SK-N-SH (cell line): ENCODE measurements at regions not wholly inside any gene's neighbourhood (a gene's known extent, or its start where the extent isn't known, plus 50 kb on each side); places are given as distances from the start of the nearest gene placed in this dataset.

ENCODE experiments used
- CTCF ChIA-PET: fragments of 300-600, 350-600 bp; formaldehyde crosslinking; extraction: SDS; loops from one replicate; lab custom pipeline; 2021; lab: Yijun Ruan, JAX
- POLR2A ChIA-PET: fragments of 350-600 bp; sonication (Branson Sonifier 250); formaldehyde crosslinking; extraction: SDS; loops from one replicate; lab custom pipeline; 2020; ENCODE audit warnings: antibody characterized with exemption, inconsistent platforms; lab: Yijun Ruan, JAX
- DNase-seq: peaks from one replicate; pipeline ENCODE4 v3.0.0; 2012
- H2AFZ ChIP-seq: fragments of 200-600 bp; sonication (generic); 2 replicates; pipeline ENCODE4 v1.8.1; 2016; ENCODE audit warnings: antibody characterized with exemption, mild to moderate bottlenecking, low read depth
- H3F3A ChIP-seq: fragments of 200-600 bp; sonication (generic); replicated peaks from 2 replicates; pipeline ENCODE3; 2016; ENCODE audit warnings: antibody characterized with exemption, mild to moderate bottlenecking; ENCODE audit not compliant: insufficient read depth
- H3K27ac ChIP-seq, 2 experiments: fragments of 200-500 bp in 1 of 2; fragments of 200-600 bp in 1 of 2; sonication (Bioruptor generic) in 1 of 2; sonication (generic), shearing (Covaris generic) in 1 of 2; 2 replicates each; pipeline versions ENCODE4 v1.5.1 to v1.6.1; 2014 to 2016; ENCODE audit warnings: low read depth in 2 of 2, inconsistent platforms in 1 of 2, low read length in 1 of 2, mild to moderate bottlenecking in 1 of 2, mixed read lengths in 1 of 2
- H3K27me3 ChIP-seq: fragments of 200-600 bp; sonication (generic), shearing (Covaris generic); 2 replicates; pipeline ENCODE4 v1.6.1; 2016; ENCODE audit warnings: mixed run types; ENCODE audit not compliant: insufficient read depth
- H3K36me3 ChIP-seq, 2 experiments: fragments of 200-500 bp in 1 of 2; fragments of 200-600 bp in 1 of 2; sonication (Bioruptor generic) in 1 of 2; sonication (generic) in 1 of 2; replicated peaks in 1 of 2; 2 replicates each; pipeline versions ENCODE3 to v1.5.1; 2014 to 2016; ENCODE audit warnings: low read length in 1 of 2, mild to moderate bottlenecking in 1 of 2; ENCODE audit not compliant: insufficient read depth in 2 of 2, control insufficient read depth in 1 of 2
- H3K4me1 ChIP-seq, 2 experiments: fragments of 200-500 bp in 1 of 2; fragments of 200-600 bp in 1 of 2; sonication (Bioruptor generic) in 1 of 2; sonication (generic), shearing (Covaris generic) in 1 of 2; 2 replicates each; pipeline versions ENCODE4 v1.5.1 to v1.6.1; 2014 to 2016; ENCODE audit warnings: low read depth in 1 of 2, low read length in 1 of 2, mixed run types in 1 of 2; ENCODE audit not compliant: insufficient read depth in 2 of 2, control insufficient read depth in 1 of 2
- H3K4me2 ChIP-seq: fragments of 200-600 bp; sonication (generic), shearing (Covaris generic); 2 replicates; pipeline ENCODE4 v1.6.1; 2017; ENCODE audit warnings: mixed run types
- H3K4me3 ChIP-seq, 2 experiments: fragments of 200-500 bp in 1 of 2; fragments of 200-600 bp in 1 of 2; sonication (Bioruptor generic) in 1 of 2; sonication (generic), shearing (Covaris generic) in 1 of 2; 2 replicates each; pipeline versions ENCODE4 v1.5.1 to v1.8.1; 2014 to 2016; ENCODE audit warnings: low read depth in 2 of 2, inconsistent platforms in 1 of 2, low read length in 1 of 2, mild to moderate bottlenecking in 1 of 2, mixed read lengths in 1 of 2, moderate library complexity in 1 of 2
- H3K79me2 ChIP-seq: fragments of 200-600 bp; sonication (generic); 2 replicates; pipeline ENCODE4 v1.8.1; 2017; ENCODE audit warnings: mild to moderate bottlenecking; ENCODE audit not compliant: insufficient read depth
- H3K9ac ChIP-seq: fragments of 200-600 bp; sonication (generic); 2 replicates; pipeline ENCODE4 v1.6.1; 2017; ENCODE audit warnings: mixed run types
- H3K9me2 ChIP-seq: fragments of 200-600 bp; sonication (generic); 2 replicates; pipeline ENCODE4 v1.6.1; 2017; ENCODE audit warnings: mixed run types
- H3K9me3 ChIP-seq: fragments of 200-600 bp; sonication (generic); 2 replicates; pipeline ENCODE4 v1.6.1; 2017; ENCODE audit warnings: mixed run types, mild to moderate bottlenecking, moderate library complexity
- H4K20me1 ChIP-seq: fragments of 200-600 bp; sonication (generic); 2 replicates; pipeline ENCODE4 v1.6.1; 2017; ENCODE audit warnings: mild to moderate bottlenecking, mixed run types; ENCODE audit not compliant: insufficient read depth
- ELF1 ChIP-seq: IDR thresholded peaks from 2 replicates; pipeline ENCODE4 v1.4.0; 2012
- EP300 ChIP-seq, 2 experiments: IDR thresholded peaks; 2 replicates each; pipeline versions ENCODE4 v1.4.0 to v1.6.1; 2012; ENCODE audit warnings: borderline replicate concordance in 1 of 2, low read depth in 1 of 2, low read length in 1 of 2
- EZH2phosphoT487 ChIP-seq: fragments of 200-600 bp; sonication (generic); IDR thresholded peaks from 2 replicates; pipeline ENCODE4 v1.6.1; 2017; ENCODE audit warnings: low read depth, mixed run types, mild to moderate bottlenecking, antibody characterized with exemption, moderate library complexity, borderline replicate concordance
- FOSL2 ChIP-seq: IDR thresholded peaks from 2 replicates; pipeline ENCODE4 v1.4.0; 2012; ENCODE audit warnings: low read depth, mild to moderate bottlenecking, moderate library complexity, borderline replicate concordance
- FOXJ3 ChIP-seq: sonication (generic); formaldehyde crosslinking; IDR thresholded peaks from 2 replicates; pipeline ENCODE4 v1.5.1; 2020; ENCODE audit warnings: mild to moderate bottlenecking, missing genetic modification reagents
- GATA2 ChIP-seq: sonication (generic); formaldehyde crosslinking; IDR thresholded peaks from 2 replicates; pipeline ENCODE4 v1.5.0; 2020; ENCODE audit warnings: mild to moderate bottlenecking, missing genetic modification reagents
- POLR2AphosphoS5 ChIP-seq: IDR thresholded peaks from 2 replicates; pipeline ENCODE4 v1.6.1; 2012; ENCODE audit warnings: low read depth, low read length
- RAD21 ChIP-seq: IDR thresholded peaks from 2 replicates; pipeline ENCODE4 v1.6.1; 2012; ENCODE audit warnings: mild to moderate bottlenecking, low read length
- RCOR1 ChIP-seq: fragments of 150-350 bp; IDR thresholded peaks from 2 replicates; pipeline ENCODE4 v1.6.1; 2017; ENCODE audit warnings: antibody characterized with exemption, low read length
- RFX5 ChIP-seq: IDR thresholded peaks from 2 replicates; pipeline ENCODE4 v1.6.1; 2012; ENCODE audit warnings: mild to moderate bottlenecking, improper control_type of control experiment, low read length
- RXRA ChIP-seq: IDR thresholded peaks from 2 replicates; pipeline ENCODE4 v1.4.0; 2012; ENCODE audit warnings: low read depth, mild to moderate bottlenecking, borderline replicate concordance
- SIN3A ChIP-seq: IDR thresholded peaks from 2 replicates; pipeline ENCODE4 v1.6.1; 2012; ENCODE audit warnings: low read depth, mild to moderate bottlenecking, low read length, moderate library complexity, borderline replicate concordance
- SMC3 ChIP-seq: IDR thresholded peaks from 2 replicates; pipeline ENCODE4 v1.6.1; 2012; ENCODE audit warnings: low read depth, low read length, improper control_type of control experiment
- TAF1 ChIP-seq: IDR thresholded peaks from 2 replicates; pipeline ENCODE4 v1.6.1; 2012; ENCODE audit warnings: low read depth, mild to moderate bottlenecking, low read length, moderate library complexity, borderline replicate concordance
- TCF12 ChIP-seq: IDR thresholded peaks from 2 replicates; pipeline ENCODE4 v1.4.0; 2012
- TEAD4 ChIP-seq: IDR thresholded peaks from 2 replicates; pipeline ENCODE4 v1.4.0; 2012; ENCODE audit warnings: mild to moderate bottlenecking, borderline replicate concordance; ENCODE audit not compliant: insufficient read depth
- YY1 ChIP-seq: IDR thresholded peaks from 2 replicates; pipeline ENCODE4 v1.4.0; 2012; ENCODE audit warnings: low read depth, mild to moderate bottlenecking
- ZBTB33 ChIP-seq: IDR thresholded peaks from 2 replicates; pipeline ENCODE4 v1.4.0; 2012; ENCODE audit warnings: low read depth, borderline replicate concordance
- WGBS: methylation state at CpG from one replicate; pipeline ENCODE4 v1.1.6; 2017; ENCODE audit warnings: low lambda C conversion rate; 5-methylcytosine and 5-hydroxymethylcytosine counted together
- TF ChIP-seq, protein P1 (sequence below): IDR thresholded peaks from 2 replicates; pipeline ENCODE4 v1.4.0; 2012; ENCODE audit warnings: low read depth, borderline replicate concordance
- TF ChIP-seq, protein P2 (sequence below): IDR thresholded peaks from 2 replicates; pipeline ENCODE4 v1.4.0; 2012; ENCODE audit warnings: low read depth
- TF ChIP-seq, protein P3 (sequence below): fragments of 150-350 bp; IDR thresholded peaks from 2 replicates; pipeline ENCODE4 v1.6.1; 2016; ENCODE audit warnings: mild to moderate bottlenecking, low read depth, low read length

DNA sequence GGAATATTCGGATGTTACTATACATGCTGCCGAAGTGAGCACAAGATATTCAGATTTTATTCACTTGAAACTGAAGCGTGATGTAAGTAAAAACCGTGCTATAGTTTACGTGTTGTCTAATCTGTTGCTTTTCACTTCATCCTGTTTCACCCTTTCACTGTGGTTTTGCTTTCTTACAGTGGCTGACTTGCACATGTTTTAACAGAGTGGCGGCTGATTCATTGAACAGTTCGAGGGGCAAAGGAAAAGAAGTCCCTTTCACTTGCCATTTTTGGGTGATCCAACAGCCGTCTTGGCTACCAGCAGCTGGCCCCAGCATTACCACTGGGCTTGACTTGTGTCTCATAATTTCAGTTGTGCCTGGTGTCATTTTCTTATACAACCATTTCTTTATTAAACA, 134.0 kb downstream of the IRX1 start (continued):
- no peak for TF ChIP-seq FOXJ3 (CRISPR knock-in tag)
- TF ChIP-seq ZBTB33: no peak

GRCh38 chr5:3734632-3735031, 139.0 kb downstream of the IRX1 start:
- no peak for DNase-seq
- ChIA-PET CTCF (no interaction called here), POLR2A (no interaction called here)

DNA sequence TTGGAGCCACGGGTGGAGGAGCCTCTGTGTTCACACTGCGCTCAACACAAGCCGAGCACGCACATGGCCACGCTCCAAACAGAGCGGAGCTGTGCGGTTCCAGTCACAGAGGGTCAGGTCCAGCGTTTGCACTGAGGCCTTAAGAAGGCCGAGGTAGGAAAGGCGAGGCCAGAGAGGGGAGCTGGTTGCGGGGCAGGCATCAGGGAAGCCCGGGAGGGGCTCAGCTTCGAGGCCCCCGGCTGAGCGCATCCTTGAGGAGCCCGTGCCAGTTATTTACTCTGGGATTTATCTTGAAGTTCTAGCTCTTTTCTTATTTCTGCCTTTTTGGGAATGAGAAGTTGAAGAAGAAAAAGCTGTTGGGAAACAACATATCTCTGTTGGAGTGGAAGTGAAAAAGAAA, 140.8 kb downstream of the IRX1 start:
- H3K36me3 ChIP-seq: no peaks in the 10 kb centered on the region
- H4K20me1 ChIP-seq: no peaks in the 10 kb centered on the region
- H3K4me1 ChIP-seq: no peaks in the 10 kb centered on the region
- H3K9ac ChIP-seq: no peak overlapping the region
- no peak overlapping the region for H3K4me3 ChIP-seq
- H3K27me3 ChIP-seq: no peaks in the 10 kb centered on the region
- H3K79me2 ChIP-seq: no peaks in the 10 kb centered on the region
- ChIA-PET CTCF (no interaction called here), POLR2A (no interaction called here)
- no peak for DNase-seq
- H3K4me2 ChIP-seq: no peak overlapping the region
- no peak overlapping the region for H3K27ac ChIP-seq
- WGBS: 25% methylated on average over 16 of the region's 16 CpGs
- H2AFZ ChIP-seq: no peak overlapping the region
- H3K9me3 ChIP-seq: no peaks in the 10 kb centered on the region
- no peaks in the 10 kb centered on the region for H3F3A ChIP-seq
- H3K9me2 ChIP-seq: no peaks in the 10 kb centered on the region
- TF ChIP-seq, protein P1, sequence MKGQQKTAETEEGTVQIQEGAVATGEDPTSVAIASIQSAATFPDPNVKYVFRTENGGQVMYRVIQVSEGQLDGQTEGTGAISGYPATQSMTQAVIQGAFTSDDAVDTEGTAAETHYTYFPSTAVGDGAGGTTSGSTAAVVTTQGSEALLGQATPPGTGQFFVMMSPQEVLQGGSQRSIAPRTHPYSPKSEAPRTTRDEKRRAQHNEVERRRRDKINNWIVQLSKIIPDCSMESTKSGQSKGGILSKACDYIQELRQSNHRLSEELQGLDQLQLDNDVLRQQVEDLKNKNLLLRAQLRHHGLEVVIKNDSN: no peak
- TF ChIP-seq GATA2: no peak
- no peak for TF ChIP-seq EP300 (IDR thresholded peaks at IDR 0.05; ENCODE audit: borderline replicate concordance in 1 of 2, low read depth in 1 of 2, low read length in 1 of 2)
- no peak for TF ChIP-seq TAF1
- no peak for TF ChIP-seq TEAD4
- TF ChIP-seq, protein P2, sequence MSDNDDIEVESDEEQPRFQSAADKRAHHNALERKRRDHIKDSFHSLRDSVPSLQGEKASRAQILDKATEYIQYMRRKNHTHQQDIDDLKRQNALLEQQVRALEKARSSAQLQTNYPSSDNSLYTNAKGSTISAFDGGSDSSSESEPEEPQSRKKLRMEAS: no peak
- TF ChIP-seq, protein P3, sequence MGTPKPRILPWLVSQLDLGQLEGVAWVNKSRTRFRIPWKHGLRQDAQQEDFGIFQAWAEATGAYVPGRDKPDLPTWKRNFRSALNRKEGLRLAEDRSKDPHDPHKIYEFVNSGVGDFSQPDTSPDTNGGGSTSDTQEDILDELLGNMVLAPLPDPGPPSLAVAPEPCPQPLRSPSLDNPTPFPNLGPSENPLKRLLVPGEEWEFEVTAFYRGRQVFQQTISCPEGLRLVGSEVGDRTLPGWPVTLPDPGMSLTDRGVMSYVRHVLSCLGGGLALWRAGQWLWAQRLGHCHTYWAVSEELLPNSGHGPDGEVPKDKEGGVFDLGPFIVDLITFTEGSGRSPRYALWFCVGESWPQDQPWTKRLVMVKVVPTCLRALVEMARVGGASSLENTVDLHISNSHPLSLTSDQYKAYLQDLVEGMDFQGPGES: no peak
- no peak for TF ChIP-seq ZBTB33
- no peak for TF ChIP-seq FOSL2
- TF ChIP-seq FOXJ3 (CRISPR knock-in tag): no peak
- no peak for TF ChIP-seq SIN3A
- TF ChIP-seq RFX5: no peak

More at GRCh38 chr5:3734632-3735031, 139.0 kb downstream of the IRX1 start:
- H4K20me1 ChIP-seq: no peaks in the 10 kb centered on the region
- H3K9ac ChIP-seq: no peak overlapping the region
- no peaks in the 10 kb centered on the region for H3K79me2 ChIP-seq
- H3K4me2 ChIP-seq: no peak overlapping the region
- no peak overlapping the region for H2AFZ ChIP-seq
- no peak overlapping the region for H3K27ac ChIP-seq
- 17% methylated on average over 6 of the region's 6 CpGs for WGBS
- no peaks in the 10 kb centered on the region for H3K36me3 ChIP-seq
- no peaks in the 10 kb centered on the region for H3K27me3 ChIP-seq
- no peaks in the 10 kb centered on the region for H3K9me3 ChIP-seq
- H3K9me2 ChIP-seq: no peaks in the 10 kb centered on the region
- H3K4me1 ChIP-seq: no peaks in the 10 kb centered on the region
- H3K4me3 ChIP-seq: no peak overlapping the region
- TF ChIP-seq RXRA (no peak), TCF12 (no peak), RCOR1 (no peak), GATA2 (no peak), EZH2phosphoT487 (no peak), YY1 (no peak), SIN3A (no peak), SMC3 (no peak), RAD21 (no peak), RFX5 (no peak), ELF1 (no peak), POLR2AphosphoS5 (no peak)
- TF ChIP-seq, protein P3: no peak
- TF ChIP-seq, all 33 proteins: peak for 0
- no peaks in the 10 kb centered on the region for H3F3A ChIP-seq
